ENCODE measurements at regions not wholly inside any gene's neighbourhood (a gene's known extent, or its start where the extent isn't known, plus 50 kb on each side); places are given as distances from the start of the nearest gene placed in this dataset.

- TF ChIP-seq CTCF (IDR thresholded peaks at IDR 0.05) (no peak), POLR2A (IDR thresholded peaks at IDR 0.05) (no peak)
Observed at GRCh38 chr7:110592557-110592956, 498.4 kb upstream of the LRRN3 start.
